CD14-positive monocyte (primary cell): ENCODE measurements at regions not wholly inside any gene's neighbourhood (a gene's known extent, or its start where the extent isn't known, plus 50 kb on each side); places are given as distances from the start of the nearest gene placed in this dataset.

Experiments
- DNase-seq, 3 donors: peaks; one replicate each; pipeline ENCODE4 v3.0.0-alpha.2; 2011 to 2022
- H2AFZ ChIP-seq: 2 replicates; pipeline ENCODE4 v1.6.0; 2012; ENCODE audit warnings: mild to moderate bottlenecking, low read depth, low read length, inconsistent platforms; ENCODE audit not compliant: insufficient read depth, poor library complexity, severe bottlenecking
- H3K27ac ChIP-seq, 2 donors: 1 replicate in 1 of 2; 2 replicates in 1 of 2; pipeline ENCODE4 v1.5.1; 2012 to 2013; ENCODE audit warnings: low read length in 2 of 2, control low read depth in 1 of 2, inconsistent platforms in 1 of 2, low read depth in 1 of 2, mild to moderate bottlenecking in 1 of 2
- H3K27me3 ChIP-seq, 2 donors: one replicate each; pipeline versions ENCODE4 v1.6.0 to v1.6.1; 2011 to 2013; ENCODE audit warnings: low read length in 2 of 2; ENCODE audit not compliant: control insufficient read depth in 2 of 2, insufficient read depth in 2 of 2
- H3K36me3 ChIP-seq, 2 donors: replicated peaks in 1 of 2; 1 replicate in 1 of 2; 2 replicates in 1 of 2; pipeline versions ENCODE4 v1.5.1 to v1.6.1; 2012 to 2013; ENCODE audit warnings: low read length in 2 of 2, control low read depth in 1 of 2, inconsistent platforms in 1 of 2, mild to moderate bottlenecking in 1 of 2; ENCODE audit not compliant: insufficient read depth in 2 of 2, control insufficient read depth in 1 of 2
- H3K4me1 ChIP-seq, 2 donors: 1 replicate in 1 of 2; 2 replicates in 1 of 2; pipeline versions ENCODE4 v1.5.1 to v1.6.1; 2012 to 2013; ENCODE audit warnings: low read length in 2 of 2, control low read depth in 1 of 2, inconsistent platforms in 1 of 2, mild to moderate bottlenecking in 1 of 2, moderate library complexity in 1 of 2; ENCODE audit not compliant: insufficient read depth in 2 of 2, control insufficient read depth in 1 of 2
- H3K4me2 ChIP-seq: replicated peaks from 2 replicates; pipeline ENCODE3; 2012; ENCODE audit warnings: low read length, moderate library complexity, mild to moderate bottlenecking; ENCODE audit not compliant: poor library complexity, severe bottlenecking; ENCODE audit errors: extremely low read depth
- H3K4me3 ChIP-seq, 3 experiments: fragments of 200-600 bp in 1 of 3; sonication (generic) in 1 of 3; replicated peaks in 1 of 3; 1 replicate in 2 of 3; 2 replicates in 1 of 3; pipeline ENCODE4 v1.5.1; 2011 to 2013; ENCODE audit warnings: low read length in 3 of 3, mild to moderate bottlenecking in 3 of 3, control low read depth in 2 of 3, low read depth in 2 of 3, inconsistent platforms in 1 of 3, moderate library complexity in 1 of 3
- H3K79me2 ChIP-seq: 2 replicates; pipeline ENCODE4 v1.6.0; 2012; ENCODE audit warnings: mild to moderate bottlenecking, control low read depth, inconsistent platforms, low read length, moderate library complexity; ENCODE audit not compliant: insufficient read depth
- H3K9ac ChIP-seq: 2 replicates; pipeline ENCODE4 v1.6.0; 2017; ENCODE audit warnings: low read length, mild to moderate bottlenecking; ENCODE audit not compliant: insufficient read depth, poor library complexity, severe bottlenecking
- H3K9me3 ChIP-seq, 2 donors: replicated peaks in 1 of 2; 1 replicate in 1 of 2; 2 replicates in 1 of 2; pipeline versions ENCODE4 v1.5.1 to v1.6.1; 2012 to 2013; ENCODE audit warnings: low read length in 2 of 2, control low read depth in 1 of 2; ENCODE audit not compliant: control insufficient read depth in 1 of 2, insufficient read depth in 1 of 2
- H4K20me1 ChIP-seq: 2 replicates; pipeline ENCODE4 v1.6.0; 2012; ENCODE audit warnings: mild to moderate bottlenecking, low read length, control low read depth, moderate library complexity; ENCODE audit not compliant: insufficient read depth
- H3K27ac Mint-ChIP-seq, 7 donors: one replicate each; pipeline ENCODE4 v1.8.0; 2020; ENCODE audit warnings: mild to moderate bottlenecking in 7 of 7, mixed read lengths in 7 of 7, moderate library complexity in 6 of 7, inconsistent platforms in 2 of 7
- H3K27me3 Mint-ChIP-seq, 3 donors: one replicate each; pipeline ENCODE4 v1.8.0; 2021 to 2022; ENCODE audit warnings: low read depth in 3 of 3, mild to moderate bottlenecking in 3 of 3, mixed read lengths in 3 of 3, moderate library complexity in 3 of 3, inconsistent platforms in 1 of 3
- H3K36me3 Mint-ChIP-seq, 2 donors: one replicate each; pipeline ENCODE4 v1.8.0; 2020; ENCODE audit warnings: mixed read lengths in 2 of 2, inconsistent platforms in 1 of 2, mild to moderate bottlenecking in 1 of 2
- H3K4me1 Mint-ChIP-seq: one replicate; pipeline ENCODE4 v1.8.0; 2020; ENCODE audit warnings: mild to moderate bottlenecking, mixed read lengths
- H3K4me3 Mint-ChIP-seq, 2 donors: one replicate each; pipeline ENCODE4 v1.8.0; 2020; ENCODE audit warnings: mild to moderate bottlenecking in 2 of 2, mixed read lengths in 2 of 2, moderate library complexity in 1 of 2
- H3K9me3 Mint-ChIP-seq, 7 donors: one replicate each; pipeline ENCODE4 v1.8.0; 2020 to 2022; ENCODE audit warnings: mixed read lengths in 7 of 7, mild to moderate bottlenecking in 6 of 7, moderate library complexity in 6 of 7, inconsistent platforms in 2 of 7
- CTCF ChIP-seq: fragments of 200-600 bp; IDR thresholded peaks from one replicate; pipeline ENCODE4 v1.8.0; 2022; ENCODE audit warnings: antibody characterized with exemption, mild to moderate bottlenecking
- WGBS: methylation state at CpG from one replicate; pipeline ENCODE4 v1.1.5; 2013; ENCODE audit warnings: missing lambda C conversion rate; ENCODE audit not compliant: insufficient coverage; 5-methylcytosine and 5-hydroxymethylcytosine counted together
- intact Hi-C, 2 donors: fragments of 100-400 bp; cut with micrococcal nuclease; formaldehyde crosslinking; loops; one replicate each; pipeline versions ENCODE4 v1.15.0 to v1.15.1; 2023

DNA sequence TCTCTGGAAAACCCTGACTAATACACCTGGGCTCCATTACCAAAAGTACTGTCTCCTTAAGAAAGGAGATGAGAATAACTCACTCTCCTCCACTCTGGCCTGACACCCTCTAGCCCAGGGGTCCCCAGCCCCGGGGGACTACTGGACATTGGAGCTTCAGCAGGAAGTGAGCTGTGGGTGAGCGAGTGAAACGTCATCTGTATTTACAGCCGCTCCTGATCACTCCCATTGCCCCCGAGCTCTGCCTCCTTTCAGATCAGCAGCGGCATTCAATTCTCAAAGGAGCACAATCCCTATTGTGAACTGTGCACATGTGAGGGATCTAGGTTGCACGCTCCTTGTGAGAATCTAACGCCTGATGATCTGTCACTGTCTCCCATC is 126.3 kb upstream of the TNRC6C start:
- no peak for DNase-seq
- H3K4me3 Mint-ChIP-seq, result no peak overlapping the region
- intact Hi-C loops, result no loop called here

GRCh38 chr17:77833769-77834168 is 124.7 kb upstream of the TNRC6C start:
- no peak overlapping the region for H3K4me2 ChIP-seq
- 100% methylated on average over 1 of the region's 5 CpGs for WGBS
- H3K79me2 ChIP-seq, result no peaks in the 10 kb centered on the region
- Mint-ChIP-seq H3K36me3 (no peaks in the 10 kb centered on the region), H3K4me3 (peak overlapping the region in 1 of 2 donors; percentile 35), H3K9me3 (peaks cover 0 to 2% (median 0%) of the 10 kb centered on the region in 7 donors), H3K4me1 (peaks cover 21% of the 10 kb centered on the region), H3K27me3 (peaks cover 23 to 38% (median 28%) of the 10 kb centered on the region in 3 donors), H3K27ac (no peak overlapping the region)
- peaks cover 7 to 14% of the 10 kb centered on the region in 2 donors for H3K4me1 ChIP-seq
- intact Hi-C loops, result no loop called here
- no peaks in the 10 kb centered on the region for H4K20me1 ChIP-seq
- H3K36me3 ChIP-seq, result no peaks in the 10 kb centered on the region
- H3K9me3 ChIP-seq, result peaks cover 0 to 6% of the 10 kb centered on the region in 2 donors
- no peak overlapping the region for H3K4me3 ChIP-seq
- H3K9ac ChIP-seq, result no peak overlapping the region
- H3K27me3 ChIP-seq, result no peaks in the 10 kb centered on the region
- no peak for TF ChIP-seq CTCF
- no peak overlapping the region for H3K27ac ChIP-seq
- H2AFZ ChIP-seq, result no peak overlapping the region
- no peak for DNase-seq

More for the DNA sequence above, 126.3 kb upstream of the TNRC6C start:
- peaks cover 24 to 36% (median 24%) of the 10 kb centered on the region in 3 donors for H3K27me3 Mint-ChIP-seq
- Histone ChIP-seq H2AFZ (no peak overlapping the region), H3K9ac (no peak overlapping the region), H3K27ac (no peak overlapping the region), H3K27me3 (no peaks in the 10 kb centered on the region), H3K36me3 (no peaks in the 10 kb centered on the region), H3K79me2 (no peaks in the 10 kb centered on the region), H3K9me3 (peaks cover 0 to 9% of the 10 kb centered on the region in 2 donors), H3K4me3 (no peak overlapping the region), H3K4me1 (peaks cover 7 to 14% of the 10 kb centered on the region in 2 donors), H4K20me1 (no peaks in the 10 kb centered on the region), H3K4me2 (no peak overlapping the region)
- H3K27ac Mint-ChIP-seq, result no peak overlapping the region
- WGBS, result no CpG with 5 or more reads among the region's 8 CpGs
- H3K9me3 Mint-ChIP-seq, result peaks cover 0 to 2% (median 0%) of the 10 kb centered on the region in 7 donors
- H3K36me3 Mint-ChIP-seq, result no peaks in the 10 kb centered on the region
- TF ChIP-seq CTCF, result no peak
- peaks cover 17% of the 10 kb centered on the region for H3K4me1 Mint-ChIP-seq
